Lung (tissue), 11 donors: ENCODE measurements at regions not wholly inside any gene's neighbourhood (a gene's known extent, or its start where the extent isn't known, plus 50 kb on each side); places are given as distances from the start of the nearest gene placed in this dataset.

ENCODE experiments used
- ATAC-seq: fragments of 200-7000 bp; cut with Tn5 transposase; one replicate; pipeline ENCODE4 v1.9.1; 2020; ENCODE audit warnings: moderate number of reproducible peaks; ENCODE audit not compliant: insufficient read depth, low FRiP score
- DNase-seq, 3 donors: peaks; one replicate each; pipeline ENCODE4 v3.0.0-alpha.2; 2013 to 2017
- H3K27ac ChIP-seq, 2 donors: one replicate each; pipeline ENCODE4 v1.5.1; 2013; ENCODE audit warnings: mild to moderate bottlenecking in 2 of 2, moderate library complexity in 2 of 2, control low read depth in 1 of 2, inconsistent platforms in 1 of 2, low read depth in 1 of 2, low read length in 1 of 2
- H3K27me3 ChIP-seq, 3 donors: one replicate each; pipeline ENCODE4 v1.5.1; 2013; ENCODE audit warnings: low read length in 2 of 3; ENCODE audit not compliant: control insufficient read depth in 3 of 3, insufficient read depth in 3 of 3
- H3K36me3 ChIP-seq, 4 donors: one replicate each; pipeline ENCODE4 v1.5.1; 2013; ENCODE audit warnings: low read length in 4 of 4, mild to moderate bottlenecking in 1 of 4, moderate library complexity in 1 of 4; ENCODE audit not compliant: control insufficient read depth in 4 of 4, insufficient read depth in 4 of 4
- H3K4me1 ChIP-seq, 5 donors: one replicate each; pipeline ENCODE4 v1.5.1; 2013; ENCODE audit warnings: low read length in 5 of 5, mild to moderate bottlenecking in 2 of 5, moderate library complexity in 1 of 5; ENCODE audit not compliant: control insufficient read depth in 5 of 5, insufficient read depth in 5 of 5
- H3K4me3 ChIP-seq: one replicate; pipeline ENCODE4 v1.5.1; 2013; ENCODE audit warnings: mild to moderate bottlenecking, control low read depth, moderate library complexity
- H3K9ac ChIP-seq, 2 donors: one replicate each; pipeline ENCODE4 v1.5.1; 2013; ENCODE audit warnings: low read length in 2 of 2, control low read depth in 1 of 2; ENCODE audit not compliant: insufficient read depth in 1 of 2
- H3K9me3 ChIP-seq, 4 donors: one replicate each; pipeline ENCODE4 v1.5.1; 2013; ENCODE audit warnings: low read length in 3 of 4, mild to moderate bottlenecking in 1 of 4, moderate library complexity in 1 of 4; ENCODE audit not compliant: control insufficient read depth in 4 of 4, insufficient read depth in 3 of 4
- CTCF ChIP-seq: IDR thresholded peaks from 2 replicates; pipeline ENCODE4 v1.5.1; 2012; ENCODE audit warnings: mild to moderate bottlenecking; ENCODE audit errors: control extremely low read depth, extremely low read depth
- WGBS, 2 donors: extraction: QIAGEN DNeasy Blood & Tissue Kit; methylation state at CpG; one replicate each; pipeline ENCODE4 v1.1.7; 2013; 5-methylcytosine and 5-hydroxymethylcytosine counted together
- donor health status: control.
- donor health status: control.
- donor health status: Bipolar disorder and iron deficiency.
- donor health status: healthy.
- donor health status: DM: yes; HTN: yes; CAD: no.

GRCh38 chr9:30522486-30522885, 1862.0 kb upstream of the ACO1 start:
- Histone ChIP-seq H3K27me3 (no peaks in the 10 kb centered on the region), H3K9ac (no peak overlapping the region), H3K9me3 (no peaks in the 10 kb centered on the region), H3K4me1 (no peaks in the 10 kb centered on the region), H3K36me3 (no peaks in the 10 kb centered on the region), H3K4me3 (no peak overlapping the region), H3K27ac (no peak overlapping the region)
- ATAC-seq (no peak), DNase-seq (no peak)
- WGBS, 2 donors = 65 to 80% methylated on average over 3 of the region's 3 CpGs
- no peak for TF ChIP-seq CTCF

- Histone ChIP-seq H3K4me3 (no peak overlapping the region), H3K9ac (no peak overlapping the region), H3K36me3 (no peaks in the 10 kb centered on the region), H3K4me1 (no peaks in the 10 kb centered on the region), H3K27me3 (no peaks in the 10 kb centered on the region), H3K27ac (no peak overlapping the region), H3K9me3 (no peaks in the 10 kb centered on the region)
- ATAC-seq (no peak), DNase-seq (no peak)
- WGBS, 2 donors = 78 to 86% methylated on average over 1 of the region's 1 CpG
- TF ChIP-seq CTCF = no peak
These were observed 1860.1 kb upstream of the ACO1 start for GRCh38 chr9:30524311-30524710.

- WGBS, 2 donors = 95 to 96% methylated on average over 3 of the region's 3 CpGs
- H3K27me3 ChIP-seq = no peaks in the 10 kb centered on the region
- ATAC-seq (no peak), DNase-seq (no peak)
- no peak overlapping the region for H3K4me3 ChIP-seq
- H3K9me3 ChIP-seq = peaks cover 0 to 12% (median 0%) of the 10 kb centered on the region in 4 donors
- H3K9ac ChIP-seq = no peak overlapping the region
- H3K36me3 ChIP-seq = no peaks in the 10 kb centered on the region
- TF ChIP-seq CTCF = no peak
- H3K27ac ChIP-seq = no peak overlapping the region
- no peaks in the 10 kb centered on the region for H3K4me1 ChIP-seq
These were observed 1850.0 kb upstream of the ACO1 start for GRCh38 chr9:30534455-30534854.

GRCh38 chr9:30534896-30535295, 1849.5 kb upstream of the ACO1 start:
- Histone ChIP-seq H3K27ac (no peak overlapping the region), H3K9me3 (peaks cover 0 to 12% (median 0%) of the 10 kb centered on the region in 4 donors), H3K4me1 (no peaks in the 10 kb centered on the region), H3K27me3 (no peaks in the 10 kb centered on the region), H3K36me3 (no peaks in the 10 kb centered on the region), H3K9ac (no peak overlapping the region), H3K4me3 (no peak overlapping the region)
- DNase-seq (no peak), ATAC-seq (no peak)
- no peak for TF ChIP-seq CTCF
- WGBS, 2 donors = 81 to 83% methylated on average over 2 of the region's 2 CpGs
